ENCODE measurements at regions not wholly inside any gene's neighbourhood (a gene's known extent, or its start where the extent isn't known, plus 50 kb on each side); places are given as distances from the start of the nearest gene placed in this dataset.

GRCh38 chr13:68025604-68026003, 795.5 kb upstream of the PCDH9 start:
- no peak overlapping the region for H3K4me2 ChIP-seq (ENCODE audit: control insufficient read depth, insufficient read depth)
- FAIRE-seq, result no peak
- H3K36me3 ChIP-seq (ENCODE audit: control insufficient read depth in 2 of 2, insufficient read depth in 2 of 2, low read length in 1 of 2), result no peaks in the 10 kb centered on the region
- WGBS (ENCODE audit: insufficient coverage, insufficient replicate concordance, low lambda C conversion rate, missing lambda C conversion rate), result 47% methylated on average over 2 of the region's 2 CpGs
- no peak for TF ChIP-seq SREBF2 (IDR thresholded peaks at IDR 0.05; ENCODE audit: low read length)
- no peak for TF ChIP-seq BRCA1 (IDR thresholded peaks at IDR 0.05; ENCODE audit: low read depth, low read length)
- TF ChIP-seq SMAD1 (IDR thresholded peaks at IDR 0.05; ENCODE audit: low read depth, partially characterized antibody), result no peak
- TF ChIP-seq ZNF24 (IDR thresholded peaks at IDR 0.05), result no peak
- no peak for TF ChIP-seq RELB (IDR thresholded peaks at IDR 0.05; ENCODE audit: low read depth)
- TF ChIP-seq, protein P1, sequence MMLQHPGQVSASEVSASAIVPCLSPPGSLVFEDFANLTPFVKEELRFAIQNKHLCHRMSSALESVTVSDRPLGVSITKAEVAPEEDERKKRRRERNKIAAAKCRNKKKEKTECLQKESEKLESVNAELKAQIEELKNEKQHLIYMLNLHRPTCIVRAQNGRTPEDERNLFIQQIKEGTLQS (IDR thresholded peaks at IDR 0.05; ENCODE audit: borderline replicate concordance, extremely low read depth, low read depth, low read length), result no peak
- TF ChIP-seq USF2 (IDR thresholded peaks at IDR 0.05; ENCODE audit: borderline replicate concordance, low read depth, low read length), result no peak
- TF ChIP-seq POLR2AphosphoS5 (IDR thresholded peaks at IDR 0.05; ENCODE audit: low read length), result no peak
- TF ChIP-seq GATAD2B (conservative IDR thresholded peaks at IDR 0.05; ENCODE audit: low read depth), result no peak
- RAD21 ChIA-PET (ENCODE audit: unreplicated experiment), result no interaction called here
- H4K20me1 ChIP-seq (ENCODE audit: control insufficient read depth, insufficient read depth), result no peaks in the 10 kb centered on the region
- H3K27ac ChIP-seq (ENCODE audit: control insufficient read depth, insufficient read depth), result no peak overlapping the region
- CTCF ChIA-PET, result no interaction called here
- no peak overlapping the region for H3K4me3 ChIP-seq
- intact Hi-C loops (cut with micrococcal nuclease; ENCODE audit: unreplicated experiment) (no loop called here), in situ Hi-C loops (cut with MboI) (no loop called here)
- no peaks in the 10 kb centered on the region for H3K9me3 ChIP-seq (replicated peaks; ENCODE audit: control insufficient read depth, insufficient read depth, low read length)
- H2AFZ ChIP-seq (ENCODE audit: control insufficient read depth, low read depth, low read length), result no peak overlapping the region
- no peak for ATAC-seq
- no peak overlapping the region for H3K9ac ChIP-seq (ENCODE audit: control insufficient read depth, insufficient read depth, low read length)
- SMC1A ChIA-PET (ENCODE audit: uncharacterized antibody, unreplicated experiment), result interaction anchor here (0.7 kb wide), 1 partner anchor 28 kb away, joined by 3 read pairs; no protein-coding TSS in a partner anchor
- H3K79me2 ChIP-seq (ENCODE audit: control insufficient read depth, insufficient read depth, low read length), result no peaks in the 10 kb centered on the region
- H3K27me3 ChIP-seq (replicated peaks in 1 of 2; ENCODE audit: control insufficient read depth in 2 of 2, insufficient read depth in 2 of 2, low read length in 1 of 2), result no peaks in the 10 kb centered on the region
- no peak for DNase-seq (ENCODE audit: low read depth, low spot score)
- H3K4me1 ChIP-seq (ENCODE audit: control insufficient read depth, insufficient read depth, low read length), result no peaks in the 10 kb centered on the region
- BruUV-seq (replicated peaks), result no TSS peak
- POLR2A ChIA-PET, result interaction anchor here (0.6 kb wide), 1 partner anchor 1633 kb away, joined by 4 read pairs; no protein-coding TSS in a partner anchor
